ENCODE measurements at regions not wholly inside any gene's neighbourhood (a gene's known extent, or its start where the extent isn't known, plus 50 kb on each side); places are given as distances from the start of the nearest gene placed in this dataset.
"Not testable (repeated sequence)": the region's sequence is repeated elsewhere in the genome, so short reads cannot be mapped to it uniquely, and the experiment has no call there.

GRCh38 chr1:29428997-29429396 is 192.7 kb downstream of the PTPRU start:
- no peak for DNase-seq

- DNase-seq = no peak
Measured at GRCh38 chr1:29428280-29428615, 191.9 kb downstream of the PTPRU start.

GRCh38 chr1:29427614-29428279 is 191.4 kb downstream of the PTPRU start:
- no peak for DNase-seq

- no peak for DNase-seq
Measured at GRCh38 chr1:29426701-29427279, 190.5 kb downstream of the PTPRU start.

GRCh38 chr1:29425631-29426030 is 189.3 kb downstream of the PTPRU start:
- no peak for DNase-seq

GRCh38 chr1:29424266-29424665 is 187.9 kb downstream of the PTPRU start:
- no peak for DNase-seq

- DNase-seq = no peak
Measured at GRCh38 chr1:29420202-29420601, 183.9 kb downstream of the PTPRU start.

- no peak for DNase-seq
Measured at GRCh38 chr1:29417971-29418370, 181.6 kb downstream of the PTPRU start.

- no peak for DNase-seq
Measured at GRCh38 chr1:29417147-29417858, 181.0 kb downstream of the PTPRU start.

- no peak for DNase-seq
Measured at GRCh38 chr1:29416267-29417146, 180.2 kb downstream of the PTPRU start.

GRCh38 chr1:29415861-29416260 is 179.5 kb downstream of the PTPRU start:
- no peak for DNase-seq

GRCh38 chr1:29415156-29415830 is 179.0 kb downstream of the PTPRU start:
- DNase-seq = no peak

- no peak for DNase-seq
Measured at GRCh38 chr1:29414086-29414485, 177.8 kb downstream of the PTPRU start.

GRCh38 chr1:29413661-29414060 is 177.3 kb downstream of the PTPRU start:
- no peak for DNase-seq

- no peak for DNase-seq
Measured at GRCh38 chr1:29412591-29412990, 176.3 kb downstream of the PTPRU start.

GRCh38 chr1:29410476-29410875 is 174.2 kb downstream of the PTPRU start:
- no peak for DNase-seq

- DNase-seq = no peak
Measured at GRCh38 chr1:29409616-29410015, 173.3 kb downstream of the PTPRU start.

GRCh38 chr1:29408831-29409605 is 172.7 kb downstream of the PTPRU start:
- DNase-seq = no peak

GRCh38 chr1:29406814-29407213 is 170.5 kb downstream of the PTPRU start:
- DNase-seq = no peak

- DNase-seq = not testable (repeated sequence)
Measured at GRCh38 chr1:29400203-29400602, 163.9 kb downstream of the PTPRU start.

GRCh38 chr1:29399465-29399864 is 163.1 kb downstream of the PTPRU start:
- no peak for DNase-seq

- no peak for DNase-seq
Measured at GRCh38 chr1:29398431-29398830, 162.1 kb downstream of the PTPRU start.
